NCI-H187 (cell line): ENCODE measurements at regions not wholly inside any gene's neighbourhood (a gene's known extent, or its start where the extent isn't known, plus 50 kb on each side); places are given as distances from the start of the nearest gene placed in this dataset.
"Not testable (repeated sequence)": the region's sequence is repeated elsewhere in the genome, so short reads cannot be mapped to it uniquely, and the experiment has no call there.

Source experiments
- DNase-seq, 2 experiments: peaks; one replicate each; lab custom pipeline; 2025; lab: John Stamatoyannopoulos, UW

- no peak for DNase-seq
Measured at GRCh38 chr2:63695583-63695982, 106.8 kb downstream of the MDH1 start.

- DNase-seq: no peak
Measured at GRCh38 chr2:63696496-63696895, 107.7 kb downstream of the MDH1 start.

DNA sequence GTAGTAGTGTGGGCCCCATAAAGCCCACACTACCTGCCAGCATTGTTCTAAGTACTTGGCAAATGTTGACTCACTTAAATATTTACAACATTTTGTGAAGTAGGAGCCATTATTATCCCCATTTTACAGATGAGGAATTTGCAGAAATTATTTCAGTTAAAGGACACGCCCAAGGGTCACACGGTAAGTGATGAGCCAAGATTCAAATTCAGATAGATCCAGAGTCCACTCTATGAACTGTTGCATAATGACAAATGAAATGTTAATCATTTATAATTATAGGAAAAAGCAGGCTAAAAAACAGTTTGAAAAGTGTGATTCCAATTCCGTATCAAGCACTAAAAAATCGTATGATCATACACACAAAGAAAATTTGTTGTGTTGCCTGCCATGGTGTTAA, 108.4 kb downstream of the MDH1 start:
- no peak for DNase-seq

DNA sequence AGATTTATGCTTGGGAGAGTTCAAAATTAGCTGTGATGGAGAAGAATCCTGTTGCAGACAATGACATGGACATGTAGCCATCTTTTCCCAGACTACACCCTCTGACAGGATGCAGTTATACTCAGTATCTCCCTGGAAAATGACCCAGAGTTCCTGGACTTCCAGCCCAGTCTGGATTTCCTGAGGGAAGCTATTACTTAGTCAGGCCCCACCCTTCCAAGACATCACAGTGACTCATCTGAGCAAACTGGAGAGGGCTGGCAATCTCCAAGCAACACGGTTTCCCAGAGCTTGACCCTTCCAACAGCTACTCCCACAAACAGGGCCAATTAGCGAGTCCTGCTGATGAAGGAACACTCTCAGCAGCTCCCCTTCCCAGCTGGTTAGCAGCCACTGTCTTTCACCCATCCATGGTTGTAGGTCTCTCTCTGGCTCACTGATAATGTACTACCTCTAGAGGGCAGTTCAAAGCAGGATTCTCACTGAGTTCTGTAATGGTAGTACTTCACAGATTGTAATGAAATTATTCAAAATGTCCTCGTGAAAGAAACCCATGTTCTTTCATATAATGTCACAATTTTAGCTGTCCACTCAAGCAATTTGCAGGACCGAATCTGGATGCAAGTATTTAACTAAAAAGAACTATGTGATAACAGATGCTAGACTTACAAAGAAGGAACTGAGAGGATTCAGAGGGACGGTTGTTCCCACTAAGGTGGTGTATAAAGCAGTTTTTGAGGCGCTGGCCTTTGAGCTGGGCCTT, 110.2 kb downstream of the MDH1 start:
- DNase-seq: peak; percentile 11 to 19

- DNase-seq: no peak
Measured at GRCh38 chr2:63699549-63699839, 110.7 kb downstream of the MDH1 start.

GRCh38 chr2:63700271-63700670, 111.5 kb downstream of the MDH1 start:
- no peak for DNase-seq

DNA sequence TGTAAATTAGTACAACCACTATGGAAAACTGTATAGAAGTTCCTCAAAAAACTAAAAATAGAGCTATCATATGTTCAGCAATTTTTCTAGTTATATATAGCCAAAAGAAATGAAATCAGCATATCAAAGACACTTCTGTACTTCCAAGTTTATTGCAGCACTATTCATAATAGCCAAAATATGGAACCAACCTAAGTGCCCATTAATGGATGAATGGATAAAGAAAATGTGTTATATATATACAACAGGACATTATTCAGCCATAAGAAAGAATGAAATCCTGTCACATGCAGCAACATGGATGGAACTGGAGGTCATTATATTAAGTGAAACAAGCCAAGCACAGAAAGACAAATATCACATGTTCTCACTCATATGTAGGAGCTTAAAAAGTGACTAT, 112.6 kb downstream of the MDH1 start:
- no peak for DNase-seq

GRCh38 chr2:63706084-63706483, 117.3 kb downstream of the MDH1 start:
- not testable (repeated sequence) for DNase-seq

DNA sequence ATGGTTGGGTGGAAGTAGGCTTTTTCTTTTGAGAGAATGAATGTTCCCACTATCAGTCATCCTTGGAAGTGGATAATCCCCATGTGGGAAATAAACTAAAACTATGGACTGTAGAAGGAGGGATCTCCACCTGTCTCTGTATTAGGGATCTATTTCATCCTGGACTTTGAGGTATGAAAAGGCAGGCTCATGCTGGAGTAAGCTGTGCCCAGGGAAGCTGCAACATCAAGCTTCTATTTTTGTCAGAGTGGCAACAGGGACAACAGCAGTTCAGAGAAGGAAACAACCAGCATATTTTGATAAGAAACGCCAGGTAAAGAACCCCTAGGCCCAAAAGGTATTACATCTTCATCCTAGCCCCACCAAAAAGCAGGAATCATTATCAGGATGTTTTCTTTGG, 122.0 kb downstream of the MDH1 start:
- DNase-seq: no peak

- DNase-seq: no peak
Measured at GRCh38 chr2:63712748-63713147, 124.0 kb downstream of the MDH1 start.

DNA sequence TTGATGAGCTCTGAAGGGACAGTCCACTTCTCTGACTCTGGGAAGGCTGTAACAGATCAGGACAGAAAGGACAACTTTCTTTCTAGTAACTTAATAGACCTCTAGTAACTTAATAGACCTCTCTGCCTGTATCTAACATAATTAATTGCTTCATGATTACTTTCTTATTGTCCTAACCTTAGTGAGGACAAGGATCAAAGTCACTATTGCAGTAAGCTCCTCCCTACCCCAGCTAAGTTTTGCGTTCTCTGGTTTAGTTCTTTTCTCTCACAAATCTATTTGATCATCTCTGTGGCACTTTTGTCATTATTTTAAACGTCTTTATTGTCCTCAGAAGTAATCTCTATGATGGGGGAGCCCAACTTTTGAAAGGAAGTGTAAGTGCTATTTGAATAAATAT, 125.5 kb upstream of the UGP2 start:
- DNase-seq: no peak

DNA sequence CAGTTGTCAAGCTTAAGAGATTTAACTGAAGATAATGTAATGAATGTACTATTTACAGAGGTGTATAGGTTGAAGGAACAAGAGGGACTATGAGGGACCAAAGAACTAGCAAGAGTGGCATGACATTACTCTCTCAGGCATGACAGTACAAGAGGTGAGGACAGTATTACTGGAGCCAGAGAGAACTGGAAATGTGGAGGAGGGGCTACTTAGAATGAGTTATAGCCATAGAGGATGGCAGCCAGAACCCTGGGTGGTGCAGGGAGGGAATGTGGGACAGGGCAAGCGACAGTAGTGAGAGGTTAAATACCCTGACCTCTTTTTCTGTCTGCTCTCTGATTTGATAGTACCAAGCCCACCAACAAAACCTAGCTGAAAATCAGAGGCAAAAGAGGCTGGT, 122.6 kb upstream of the UGP2 start:
- peak; percentile 49 to 78 for DNase-seq

- DNase-seq: peak; percentile 37 to 46
Measured at GRCh38 chr2:63721082-63721424, 120.6 kb upstream of the UGP2 start.

GRCh38 chr2:63722284-63722683, 119.4 kb upstream of the UGP2 start:
- DNase-seq: not testable (repeated sequence)

- DNase-seq: no peak
Measured at GRCh38 chr2:63723709-63724108, 118.0 kb upstream of the UGP2 start.

GRCh38 chr2:63725212-63725611, 116.5 kb upstream of the UGP2 start:
- DNase-seq: not testable (repeated sequence)

- no peak for DNase-seq
Measured at GRCh38 chr2:63729362-63729761, 112.3 kb upstream of the UGP2 start.

- no peak for DNase-seq
Measured at GRCh38 chr2:63729831-63730230, 111.9 kb upstream of the UGP2 start.

DNA sequence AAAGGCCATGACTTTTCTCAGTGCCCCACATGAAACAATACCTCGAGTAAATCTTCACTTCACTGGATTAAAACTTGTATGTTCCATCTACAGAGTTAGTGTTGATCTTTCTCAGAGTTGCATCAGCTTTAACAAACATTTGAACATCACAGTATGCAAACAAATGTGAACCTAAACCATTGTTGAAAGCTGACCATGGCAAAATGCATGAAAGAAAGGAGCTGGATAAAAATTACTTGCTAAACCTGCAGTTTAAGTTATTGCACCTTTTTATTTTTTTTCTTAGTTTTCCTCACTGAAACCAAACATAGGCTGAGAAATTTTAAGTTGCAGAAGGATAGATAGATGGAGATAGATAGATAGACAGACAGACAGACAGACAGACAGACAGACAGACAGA, 107.2 kb upstream of the UGP2 start:
- no peak for DNase-seq

DNA sequence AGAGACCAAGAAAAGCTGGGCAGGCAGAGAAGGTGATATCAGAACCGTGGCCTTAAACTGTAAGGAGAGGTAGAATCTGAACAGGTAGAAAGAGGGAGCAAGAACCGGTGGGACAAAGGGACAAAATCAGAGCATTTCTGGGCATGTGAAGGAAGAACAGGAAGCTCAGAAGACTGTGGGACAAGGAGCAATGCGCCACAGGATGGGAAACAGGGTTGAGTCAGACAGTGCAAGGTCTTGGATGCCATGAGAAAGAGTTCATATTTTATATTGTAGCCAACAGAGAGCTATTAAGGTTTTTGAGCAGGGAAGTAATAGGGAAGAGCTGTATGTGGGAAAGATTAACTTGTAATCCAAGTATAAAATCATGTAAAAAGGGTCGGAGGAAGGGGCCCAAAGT, 106.4 kb upstream of the UGP2 start:
- no peak for DNase-seq

- no peak for DNase-seq
Measured at GRCh38 chr2:63735931-63736330, 105.8 kb upstream of the UGP2 start.

- DNase-seq: no peak
Measured at GRCh38 chr2:63736354-63736753, 105.3 kb upstream of the UGP2 start.

GRCh38 chr2:63737081-63737751, 104.5 kb upstream of the UGP2 start:
- DNase-seq: no peak

- no peak for DNase-seq
Measured at GRCh38 chr2:63738019-63738418, 103.7 kb upstream of the UGP2 start.
